H1 (cell line): ENCODE measurements at regions not wholly inside any gene's neighbourhood (a gene's known extent, or its start where the extent isn't known, plus 50 kb on each side); places are given as distances from the start of the nearest gene placed in this dataset.

Experiments used
- CTCF ChIA-PET: fragments of 300-600 bp; sonication (Branson Sonifier 250); formaldehyde crosslinking; loops from one replicate; lab custom pipeline; 2021; ENCODE audit not compliant: partially characterized antibody; lab: Charles Lee
- POLR2A ChIA-PET: fragments of 300-600 bp; sonication (Branson Sonifier 250); formaldehyde crosslinking; loops from one replicate; lab custom pipeline; 2021; ENCODE audit warnings: inconsistent platforms; ENCODE audit not compliant: partially characterized antibody; lab: Charles Lee
- DNase-seq, 2 experiments: peaks; one replicate each; pipeline versions ENCODE4 v3.0.0 to v3.0.0-alpha.2; 2010 to 2022; ENCODE audit warnings: low spot score in 2 of 2, low read depth in 1 of 2, mixed read lengths in 1 of 2
- FAIRE-seq: peaks from 2 replicates; lab custom pipeline; 2011; peaks lifted over from hg19 to GRCh38; lab: Jason Lieb, UNC
- H2AFZ ChIP-seq: 2 replicates; pipeline ENCODE4 v1.8.1; 2012; ENCODE audit warnings: low read length, inconsistent platforms
- H2AK5ac ChIP-seq: 2 replicates; pipeline ENCODE4 v1.6.1; 2013; ENCODE audit warnings: low read depth, low read length
- H2BK120ac ChIP-seq: replicated peaks from 2 replicates; pipeline ENCODE3; 2013; ENCODE audit warnings: low read depth, low read length, inconsistent platforms
- H2BK12ac ChIP-seq: 2 replicates; pipeline ENCODE4 v1.6.1; 2013; ENCODE audit warnings: low read depth, low read length
- H2BK15ac ChIP-seq: 2 replicates; pipeline ENCODE4 v1.6.1; 2013; ENCODE audit warnings: low read length
- H2BK20ac ChIP-seq: 2 replicates; pipeline ENCODE4 v1.6.1; 2013; ENCODE audit warnings: low read length
- H2BK5ac ChIP-seq: 2 replicates; pipeline ENCODE4 v1.6.1; 2013; ENCODE audit warnings: low read depth, low read length
- H3K14ac ChIP-seq: 2 replicates; pipeline ENCODE4 v1.6.1; 2013; ENCODE audit warnings: inconsistent platforms; ENCODE audit not compliant: insufficient read length
- H3K18ac ChIP-seq: 2 replicates; pipeline ENCODE4 v1.6.1; 2013; ENCODE audit warnings: low read length; ENCODE audit errors: extremely low read depth
- H3K23ac ChIP-seq: 2 replicates; pipeline ENCODE4 v1.6.1; 2013; ENCODE audit warnings: inconsistent platforms; ENCODE audit not compliant: insufficient read length
- H3K23me2 ChIP-seq: 2 replicates; pipeline ENCODE4 v1.6.1; 2013; ENCODE audit warnings: low read depth, low read length
- H3K27ac ChIP-seq: 2 replicates; pipeline ENCODE4 v1.6.1; 2011; ENCODE audit warnings: low read depth, low read length, inconsistent platforms
- H3K27me3 ChIP-seq, 4 experiments: replicated peaks in 1 of 4; 1 replicate in 1 of 4; 2 replicates in 3 of 4; pipeline versions ENCODE4 v1.6.1 to v1.8.1; 2011 to 2013; ENCODE audit warnings: low read length in 3 of 4, mild to moderate bottlenecking in 3 of 4, inconsistent platforms in 2 of 4, mixed read lengths in 2 of 4, moderate library complexity in 1 of 4; ENCODE audit not compliant: control insufficient read depth in 3 of 4, insufficient read depth in 3 of 4; ENCODE audit errors: extremely low read depth in 1 of 4
- H3K36me3 ChIP-seq, 4 experiments: 2 replicates each; pipeline versions ENCODE4 v1.6.1 to v1.8.1; 2011 to 2013; ENCODE audit warnings: mild to moderate bottlenecking in 4 of 4, low read length in 3 of 4, moderate library complexity in 2 of 4, control low read depth in 1 of 4, inconsistent platforms in 1 of 4; ENCODE audit not compliant: insufficient read depth in 4 of 4, control insufficient read depth in 2 of 4
- H3K4ac ChIP-seq: replicated peaks from 2 replicates; pipeline ENCODE3; 2013; ENCODE audit warnings: low read length, low read depth, mixed read lengths, inconsistent platforms; ENCODE audit not compliant: insufficient read length
- H3K4me1 ChIP-seq, 4 experiments: replicated peaks in 1 of 4; 1 replicate in 1 of 4; 2 replicates in 3 of 4; pipeline versions ENCODE4 v1.6.1 to v1.8.1; 2011 to 2013; ENCODE audit warnings: low read length in 3 of 4, inconsistent platforms in 2 of 4, mixed read lengths in 1 of 4; ENCODE audit not compliant: insufficient read depth in 4 of 4, control insufficient read depth in 3 of 4
- H3K4me2 ChIP-seq, 2 experiments: 2 replicates each; pipeline versions ENCODE4 v1.6.1 to v1.8.1; 2011 to 2013; ENCODE audit warnings: low read depth in 2 of 2, low read length in 2 of 2, control low read depth in 1 of 2, inconsistent platforms in 1 of 2, mild to moderate bottlenecking in 1 of 2; ENCODE audit not compliant: insufficient read depth in 1 of 2
- H3K4me3 ChIP-seq, 4 experiments: fragments of 200-600, 300-600 bp in 1 of 4; sonication (generic), shearing (Covaris generic), sonication (Bioruptor Twin) in 1 of 4; 2 replicates each; pipeline versions ENCODE4 v1.5.1 to v1.8.1; 2011 to 2016; ENCODE audit warnings: low read length in 4 of 4, low read depth in 3 of 4, control low read depth in 2 of 4, inconsistent platforms in 2 of 4, mild to moderate bottlenecking in 2 of 4, mixed read lengths in 1 of 4, moderate library complexity in 1 of 4; ENCODE audit not compliant: insufficient read depth in 2 of 4; ENCODE audit errors: extremely low read depth in 1 of 4
- H3K56ac ChIP-seq: replicated peaks from 2 replicates; pipeline ENCODE3; 2013; ENCODE audit warnings: low read depth, mild to moderate bottlenecking, mixed read lengths, low read length, inconsistent platforms; ENCODE audit not compliant: insufficient read length
- H3K79me1 ChIP-seq: 2 replicates; pipeline ENCODE4 v1.6.1; 2013; ENCODE audit warnings: low read depth, low read length, control low read depth
- H3K79me2 ChIP-seq, 2 experiments: 2 replicates each; pipeline versions ENCODE4 v1.6.1 to v1.8.1; 2012 to 2013; ENCODE audit warnings: low read length in 2 of 2, mild to moderate bottlenecking in 2 of 2, inconsistent platforms in 1 of 2; ENCODE audit not compliant: insufficient read depth in 2 of 2, control insufficient read depth in 1 of 2
- H3K9ac ChIP-seq, 4 experiments: replicated peaks in 1 of 4; 1 replicate in 1 of 4; 2 replicates in 3 of 4; pipeline versions ENCODE4 v1.6.1 to v1.8.1; 2011 to 2013; ENCODE audit warnings: low read depth in 3 of 4, low read length in 3 of 4, control low read depth in 2 of 4, mild to moderate bottlenecking in 2 of 4, moderate library complexity in 2 of 4, inconsistent platforms in 1 of 4; ENCODE audit errors: extremely low read depth in 1 of 4
- H3K9me3 ChIP-seq, 2 experiments: 2 replicates each; pipeline versions ENCODE4 v1.6.1 to v1.8.1; 2012 to 2013; ENCODE audit warnings: mild to moderate bottlenecking in 2 of 2, moderate library complexity in 2 of 2, control low read depth in 1 of 2, inconsistent platforms in 1 of 2, low read depth in 1 of 2, low read length in 1 of 2, mixed read lengths in 1 of 2; ENCODE audit not compliant: insufficient read depth in 2 of 2
- H4K20me1 ChIP-seq, 2 experiments: replicated peaks in 1 of 2; 2 replicates each; pipeline versions ENCODE3 to v1.8.1; 2011 to 2013; ENCODE audit warnings: inconsistent platforms in 2 of 2, low read length in 2 of 2, mild to moderate bottlenecking in 1 of 2; ENCODE audit not compliant: insufficient read depth in 2 of 2, control insufficient read depth in 1 of 2
- H4K5ac ChIP-seq: 2 replicates; pipeline ENCODE4 v1.6.1; 2013; ENCODE audit warnings: low read length, low read depth, mixed read lengths, inconsistent platforms; ENCODE audit not compliant: insufficient read length
- H4K8ac ChIP-seq: 2 replicates; pipeline ENCODE4 v1.8.0; 2013; ENCODE audit warnings: mild to moderate bottlenecking, moderate library complexity, low read length, inconsistent platforms; ENCODE audit not compliant: insufficient read depth; ENCODE audit errors: extremely low read depth
- H4K91ac ChIP-seq: replicated peaks from 2 replicates; pipeline ENCODE3; 2013; ENCODE audit warnings: low read length, mixed read lengths, inconsistent platforms; ENCODE audit not compliant: insufficient read length
- CEBPB ChIP-seq: IDR thresholded peaks from 2 replicates; pipeline ENCODE4 v1.6.1; 2012; ENCODE audit warnings: low read depth, low read length
- CHD1 ChIP-seq: IDR thresholded peaks from 2 replicates; pipeline ENCODE4 v1.6.1; 2012; ENCODE audit warnings: low read depth, low read length, improper control_type of control experiment
- CHD2 ChIP-seq: IDR thresholded peaks from 2 replicates; pipeline ENCODE4 v1.6.1; 2012; ENCODE audit warnings: low read length, improper control_type of control experiment
- KDM1A ChIP-seq: fragments of 200-600, 300-600 bp; sonication (generic); IDR thresholded peaks from 2 replicates; pipeline ENCODE4 v1.7.1; 2016; ENCODE audit warnings: mild to moderate bottlenecking, low read length, borderline replicate concordance
- KDM5A ChIP-seq: fragments of 200-600 bp; IDR thresholded peaks from 2 replicates; pipeline ENCODE4 v1.7.1; 2012; ENCODE audit warnings: mild to moderate bottlenecking, low read length, inconsistent platforms, mixed read lengths
- NANOG ChIP-seq: IDR thresholded peaks from 2 replicates; pipeline ENCODE4 v1.6.1; 2011; ENCODE audit warnings: low read length, low read depth, mild to moderate bottlenecking, inconsistent platforms; ENCODE audit not compliant: insufficient read depth, poor library complexity, severe bottlenecking
- POLR2AphosphoS5 ChIP-seq: IDR thresholded peaks from 2 replicates; pipeline ENCODE4 v1.6.1; 2011; ENCODE audit warnings: low read depth, low read length
- RXRA ChIP-seq: IDR thresholded peaks from 2 replicates; pipeline ENCODE4 v1.6.1; 2011; ENCODE audit warnings: low read depth, mild to moderate bottlenecking, low read length, moderate library complexity; ENCODE audit not compliant: insufficient read depth
- SIRT6 ChIP-seq: IDR thresholded peaks from one replicate; pipeline ENCODE4 v1.7.1; 2012; ENCODE audit warnings: low read length, inconsistent platforms
- TAF1 ChIP-seq: IDR thresholded peaks from 2 replicates; pipeline ENCODE4 v1.6.1; 2011; ENCODE audit warnings: mild to moderate bottlenecking, low read depth, low read length
- TBP ChIP-seq: IDR thresholded peaks from 2 replicates; pipeline ENCODE4 v1.6.1; 2011; ENCODE audit warnings: low read depth, low read length, improper control_type of control experiment
- WGBS, 2 experiments: shearing (Covaris generic) in 1 of 2; methylation state at CpG; one replicate each; pipeline versions ENCODE4 v1.1.6 to v1.1.7; 2013 to 2015; ENCODE audit warnings: low lambda C conversion rate in 2 of 2, mixed read lengths in 2 of 2, inconsistent platforms in 1 of 2, low coverage in 1 of 2, missing lambda C conversion rate in 1 of 2; ENCODE audit not compliant: insufficient replicate concordance in 2 of 2, insufficient coverage in 1 of 2, insufficient read length in 1 of 2; ENCODE audit errors: extremely low coverage in 1 of 2, missing lambda C conversion rate in 1 of 2; 5-methylcytosine and 5-hydroxymethylcytosine counted together
- TF ChIP-seq, protein P1 (sequence below): IDR thresholded peaks from 2 replicates; pipeline ENCODE4 v1.6.1; 2011; ENCODE audit warnings: low read depth, mild to moderate bottlenecking, low read length; ENCODE audit not compliant: insufficient read depth

DNA sequence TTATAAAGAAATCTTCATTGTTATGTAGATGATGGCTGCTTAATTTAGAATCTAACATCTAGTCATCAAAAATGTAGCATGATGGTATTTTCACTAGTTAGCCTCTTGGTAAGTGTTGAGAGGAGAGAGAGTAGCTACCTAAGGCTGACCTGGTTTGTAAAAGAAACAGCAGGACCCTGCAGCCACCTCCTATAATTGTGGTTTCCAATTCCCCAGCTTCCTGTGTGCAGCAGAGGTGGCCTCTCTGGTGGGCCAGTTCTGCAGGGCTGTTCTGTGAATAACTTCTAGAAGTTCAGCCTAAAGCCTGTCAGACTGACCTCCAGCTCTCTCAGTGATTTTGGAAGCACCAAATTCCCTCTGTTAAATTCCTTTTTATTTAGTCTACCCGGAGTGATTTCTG, 246.4 kb upstream of the LRRC7 start:
- 87% methylated on average over 1 of the region's 1 CpG; no CpG with 5 or more reads in 1 of the 2 experiments for WGBS, 2 experiments
- Histone ChIP-seq H3K4ac (no peak overlapping the region), H2BK5ac (no peak overlapping the region), H3K23me2 (no peaks in the 10 kb centered on the region), H3K27ac (no peak overlapping the region), H3K56ac (no peak overlapping the region), H4K20me1 (no peaks in the 10 kb centered on the region), H4K8ac (no peak overlapping the region), H2BK20ac (no peak overlapping the region), H3K4me3 (no peak overlapping the region), H4K91ac (no peak overlapping the region), H4K5ac (no peak overlapping the region), H3K9ac (no peak overlapping the region), H3K36me3 (no peaks in the 10 kb centered on the region), H3K23ac (no peak overlapping the region), H2BK15ac (no peak overlapping the region), H3K27me3 (no peaks in the 10 kb centered on the region), H3K79me2 (no peaks in the 10 kb centered on the region), H3K14ac (no peak overlapping the region), H3K79me1 (no peaks in the 10 kb centered on the region), H3K18ac (no peak overlapping the region), H3K9me3 (no peaks in the 10 kb centered on the region), H3K4me1 (no peaks in the 10 kb centered on the region; a peak in 2 of 7 replicates), H2AFZ (no peak overlapping the region), H3K4me2 (no peak overlapping the region), H2AK5ac (no peak overlapping the region), H2BK12ac (no peak overlapping the region), H2BK120ac (no peak overlapping the region)
- no peak for TF ChIP-seq RXRA
- TF ChIP-seq, protein P1, sequence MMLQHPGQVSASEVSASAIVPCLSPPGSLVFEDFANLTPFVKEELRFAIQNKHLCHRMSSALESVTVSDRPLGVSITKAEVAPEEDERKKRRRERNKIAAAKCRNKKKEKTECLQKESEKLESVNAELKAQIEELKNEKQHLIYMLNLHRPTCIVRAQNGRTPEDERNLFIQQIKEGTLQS: no peak
- no peak for TF ChIP-seq CEBPB
- TF ChIP-seq TBP: no peak
- TF ChIP-seq CHD1: no peak
- TF ChIP-seq TAF1: no peak
- TF ChIP-seq SIRT6: no peak
- TF ChIP-seq KDM5A: no peak
- TF ChIP-seq KDM1A: no peak
- no peak for TF ChIP-seq POLR2AphosphoS5
- TF ChIP-seq CHD2: no peak
- no peak for TF ChIP-seq NANOG
- CTCF ChIA-PET: interaction anchor here (0.6 to 1.5 kb wide), 3 partner anchors 16 to 40 kb away, joined by 3 read pairs; no protein-coding TSS in a partner anchor
- FAIRE-seq (no peak), DNase-seq (no peak)
- POLR2A ChIA-PET: no interaction called here
